ENCODE measurements at regions not wholly inside any gene's neighbourhood (a gene's known extent, or its start where the extent isn't known, plus 50 kb on each side); places are given as distances from the start of the nearest gene placed in this dataset.

- H3K27me3 ChIP-seq (ENCODE audit: control insufficient read depth in 1 of 2, insufficient read depth in 2 of 2, low read length in 2 of 2), result no peaks in the 10 kb centered on the region
- H3K4me1 ChIP-seq (ENCODE audit: control insufficient read depth, insufficient read depth, low read length), result no peaks in the 10 kb centered on the region
- no peak overlapping the region for H3K9ac ChIP-seq (ENCODE audit: low read length in 2 of 2)
- no peaks in the 10 kb centered on the region for H3K9me3 ChIP-seq (ENCODE audit: control insufficient read depth in 2 of 2, low read length in 2 of 2)
- H3K36me3 ChIP-seq (ENCODE audit: control insufficient read depth in 2 of 2, insufficient read depth in 2 of 2, low read length in 2 of 2), result no peaks in the 10 kb centered on the region
- H3K27ac ChIP-seq (ENCODE audit: low read length), result no peak overlapping the region
- no peak overlapping the region for H3K4me3 ChIP-seq (ENCODE audit: low read length in 2 of 2)
Measured at GRCh38 chr18:11523804-11524203, 85.6 kb upstream of the SLC35G4 start.

- no peaks in the 10 kb centered on the region for H3K27me3 ChIP-seq (ENCODE audit: control insufficient read depth in 1 of 2, insufficient read depth in 2 of 2, low read length in 2 of 2)
- H3K4me3 ChIP-seq (ENCODE audit: low read length in 2 of 2), result no peak overlapping the region
- H3K9me3 ChIP-seq (ENCODE audit: control insufficient read depth in 2 of 2, low read length in 2 of 2), result no peaks in the 10 kb centered on the region
- H3K4me1 ChIP-seq (ENCODE audit: control insufficient read depth, insufficient read depth, low read length), result no peaks in the 10 kb centered on the region
- no peak overlapping the region for H3K9ac ChIP-seq (ENCODE audit: low read length in 2 of 2)
- no peaks in the 10 kb centered on the region for H3K36me3 ChIP-seq (ENCODE audit: control insufficient read depth in 2 of 2, insufficient read depth in 2 of 2, low read length in 2 of 2)
- no peak overlapping the region for H3K27ac ChIP-seq (ENCODE audit: low read length)
Measured at GRCh38 chr18:11522992-11523391, 86.4 kb upstream of the SLC35G4 start.

- no peak overlapping the region for H3K9ac ChIP-seq (ENCODE audit: low read length in 2 of 2)
- H3K4me3 ChIP-seq (ENCODE audit: low read length in 2 of 2), result no peak overlapping the region
- H3K36me3 ChIP-seq (ENCODE audit: control insufficient read depth in 2 of 2, insufficient read depth in 2 of 2, low read length in 2 of 2), result no peaks in the 10 kb centered on the region
- H3K27me3 ChIP-seq (ENCODE audit: control insufficient read depth in 1 of 2, insufficient read depth in 2 of 2, low read length in 2 of 2), result no peaks in the 10 kb centered on the region
- no peaks in the 10 kb centered on the region for H3K9me3 ChIP-seq (ENCODE audit: control insufficient read depth in 2 of 2, low read length in 2 of 2)
- H3K27ac ChIP-seq (ENCODE audit: low read length), result no peak overlapping the region
- no peaks in the 10 kb centered on the region for H3K4me1 ChIP-seq (ENCODE audit: control insufficient read depth, insufficient read depth, low read length)
Measured at GRCh38 chr18:11521853-11522252, 87.5 kb upstream of the SLC35G4 start.

- Histone ChIP-seq H3K4me1 (ENCODE audit: control insufficient read depth, insufficient read depth, low read length) (no peaks in the 10 kb centered on the region), H3K27ac (ENCODE audit: low read length) (no peak overlapping the region), H3K9ac (ENCODE audit: low read length in 2 of 2) (no peak overlapping the region), H3K9me3 (ENCODE audit: control insufficient read depth in 2 of 2, low read length in 2 of 2) (no peaks in the 10 kb centered on the region), H3K4me3 (ENCODE audit: low read length in 2 of 2) (no peak overlapping the region), H3K36me3 (ENCODE audit: control insufficient read depth in 2 of 2, insufficient read depth in 2 of 2, low read length in 2 of 2) (no peaks in the 10 kb centered on the region), H3K27me3 (ENCODE audit: control insufficient read depth in 1 of 2, insufficient read depth in 2 of 2, low read length in 2 of 2) (no peaks in the 10 kb centered on the region)
Measured at GRCh38 chr18:11520536-11520935, 88.9 kb upstream of the SLC35G4 start.

GRCh38 chr18:11518788-11519685 lies 90.4 kb upstream of the SLC35G4 start:
- Histone ChIP-seq H3K4me1 (ENCODE audit: control insufficient read depth, insufficient read depth, low read length) (no peaks in the 10 kb centered on the region), H3K27ac (ENCODE audit: low read length) (no peak overlapping the region), H3K27me3 (ENCODE audit: control insufficient read depth in 1 of 2, insufficient read depth in 2 of 2, low read length in 2 of 2) (no peaks in the 10 kb centered on the region), H3K4me3 (ENCODE audit: low read length in 2 of 2) (no peak overlapping the region), H3K9me3 (ENCODE audit: control insufficient read depth in 2 of 2, low read length in 2 of 2) (no peaks in the 10 kb centered on the region), H3K9ac (ENCODE audit: low read length in 2 of 2) (no peak overlapping the region), H3K36me3 (ENCODE audit: control insufficient read depth in 2 of 2, insufficient read depth in 2 of 2, low read length in 2 of 2) (no peaks in the 10 kb centered on the region)

GRCh38 chr18:11517704-11518103 lies 91.7 kb upstream of the SLC35G4 start:
- Histone ChIP-seq H3K27ac (ENCODE audit: low read length) (no peak overlapping the region), H3K4me3 (ENCODE audit: low read length in 2 of 2) (no peak overlapping the region), H3K9me3 (ENCODE audit: control insufficient read depth in 2 of 2, low read length in 2 of 2) (no peaks in the 10 kb centered on the region), H3K9ac (ENCODE audit: low read length in 2 of 2) (no peak overlapping the region), H3K36me3 (ENCODE audit: control insufficient read depth in 2 of 2, insufficient read depth in 2 of 2, low read length in 2 of 2) (no peaks in the 10 kb centered on the region), H3K4me1 (ENCODE audit: control insufficient read depth, insufficient read depth, low read length) (no peaks in the 10 kb centered on the region), H3K27me3 (ENCODE audit: control insufficient read depth in 1 of 2, insufficient read depth in 2 of 2, low read length in 2 of 2) (no peaks in the 10 kb centered on the region)

- Histone ChIP-seq H3K27me3 (ENCODE audit: control insufficient read depth in 1 of 2, insufficient read depth in 2 of 2, low read length in 2 of 2) (no peaks in the 10 kb centered on the region), H3K4me1 (ENCODE audit: control insufficient read depth, insufficient read depth, low read length) (no peaks in the 10 kb centered on the region), H3K27ac (ENCODE audit: low read length) (no peak overlapping the region), H3K4me3 (ENCODE audit: low read length in 2 of 2) (no peak overlapping the region), H3K36me3 (ENCODE audit: control insufficient read depth in 2 of 2, insufficient read depth in 2 of 2, low read length in 2 of 2) (no peaks in the 10 kb centered on the region), H3K9me3 (ENCODE audit: control insufficient read depth in 2 of 2, low read length in 2 of 2) (no peaks in the 10 kb centered on the region), H3K9ac (ENCODE audit: low read length in 2 of 2) (no peak overlapping the region)
Measured at GRCh38 chr18:11516751-11517503, 92.5 kb upstream of the SLC35G4 start.

- Histone ChIP-seq H3K9me3 (ENCODE audit: control insufficient read depth in 2 of 2, low read length in 2 of 2) (no peaks in the 10 kb centered on the region), H3K4me1 (ENCODE audit: control insufficient read depth, insufficient read depth, low read length) (no peaks in the 10 kb centered on the region), H3K27ac (ENCODE audit: low read length) (no peak overlapping the region), H3K27me3 (ENCODE audit: control insufficient read depth in 1 of 2, insufficient read depth in 2 of 2, low read length in 2 of 2) (no peaks in the 10 kb centered on the region), H3K4me3 (ENCODE audit: low read length in 2 of 2) (no peak overlapping the region), H3K36me3 (ENCODE audit: control insufficient read depth in 2 of 2, insufficient read depth in 2 of 2, low read length in 2 of 2) (no peaks in the 10 kb centered on the region), H3K9ac (ENCODE audit: low read length in 2 of 2) (no peak overlapping the region)
Measured at GRCh38 chr18:11514267-11514666, 95.1 kb upstream of the SLC35G4 start.

GRCh38 chr18:11512096-11513025 lies 97.0 kb upstream of the SLC35G4 start:
- Histone ChIP-seq H3K36me3 (ENCODE audit: control insufficient read depth in 2 of 2, insufficient read depth in 2 of 2, low read length in 2 of 2) (no peaks in the 10 kb centered on the region), H3K4me1 (ENCODE audit: control insufficient read depth, insufficient read depth, low read length) (no peaks in the 10 kb centered on the region), H3K4me3 (ENCODE audit: low read length in 2 of 2) (no peak overlapping the region), H3K27me3 (ENCODE audit: control insufficient read depth in 1 of 2, insufficient read depth in 2 of 2, low read length in 2 of 2) (no peaks in the 10 kb centered on the region), H3K9ac (ENCODE audit: low read length in 2 of 2) (no peak overlapping the region), H3K27ac (ENCODE audit: low read length) (no peak overlapping the region), H3K9me3 (ENCODE audit: control insufficient read depth in 2 of 2, low read length in 2 of 2) (no peaks in the 10 kb centered on the region)

- no peaks in the 10 kb centered on the region for H3K36me3 ChIP-seq (ENCODE audit: control insufficient read depth in 2 of 2, insufficient read depth in 2 of 2, low read length in 2 of 2)
- no peak overlapping the region for H3K4me3 ChIP-seq (ENCODE audit: low read length in 2 of 2)
- H3K9ac ChIP-seq (ENCODE audit: low read length in 2 of 2), result no peak overlapping the region
- no peaks in the 10 kb centered on the region for H3K4me1 ChIP-seq (ENCODE audit: control insufficient read depth, insufficient read depth, low read length)
- H3K27me3 ChIP-seq (ENCODE audit: control insufficient read depth in 1 of 2, insufficient read depth in 2 of 2, low read length in 2 of 2), result no peaks in the 10 kb centered on the region
- no peaks in the 10 kb centered on the region for H3K9me3 ChIP-seq (ENCODE audit: control insufficient read depth in 2 of 2, low read length in 2 of 2)
- no peak overlapping the region for H3K27ac ChIP-seq (ENCODE audit: low read length)
Measured at GRCh38 chr18:11511434-11512095, 97.8 kb upstream of the SLC35G4 start.

All from stomach smooth muscle (tissue), 2 donors.